ENCODE measurements at regions not wholly inside any gene's neighbourhood (a gene's known extent, or its start where the extent isn't known, plus 50 kb on each side); places are given as distances from the start of the nearest gene placed in this dataset.
"Not testable (repeated sequence)": the region's sequence is repeated elsewhere in the genome, so short reads cannot be mapped to it uniquely, and the experiment has no call there.

- Histone ChIP-seq H3K9me3 (replicated peaks) (no peaks in the 10 kb centered on the region), H3K27ac (no peak overlapping the region), H3K4me3 (no peak overlapping the region), H3K4me1 (replicated peaks) (no peaks in the 10 kb centered on the region), H3K36me3 (no peaks in the 10 kb centered on the region), H3K27me3 (replicated peaks) (no peaks in the 10 kb centered on the region)
- no peak for DNase-seq (ENCODE audit: low read depth in 1 of 2, low spot score in 2 of 2)
These were observed 57.8 kb downstream of the OR2B2 start for GRCh38 chr6:27854421-27854820.

DNA sequence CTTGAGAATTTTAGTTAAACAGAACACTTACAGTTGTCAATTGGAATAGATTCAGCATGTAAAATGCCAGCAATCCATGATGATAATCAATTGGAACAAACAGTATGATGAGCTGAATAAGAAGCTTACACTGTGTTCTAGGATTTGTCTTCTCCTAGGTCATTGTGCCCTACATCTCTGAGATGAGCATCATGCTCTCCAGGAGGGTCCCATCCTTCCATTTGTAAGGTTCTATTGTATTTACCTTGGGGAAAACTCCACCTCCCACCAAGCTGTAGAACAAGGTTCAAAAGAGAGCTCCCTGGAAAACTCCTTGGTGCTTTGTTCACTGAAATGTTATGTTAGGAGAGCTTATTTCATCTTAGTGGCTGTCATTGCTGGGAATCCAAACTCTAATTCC, 60.8 kb downstream of the OR2B2 start:
- no peak for DNase-seq (ENCODE audit: low read depth in 1 of 2, low spot score in 2 of 2)
- Histone ChIP-seq H3K27ac (no peak overlapping the region), H3K36me3 (no peaks in the 10 kb centered on the region), H3K4me3 (no peak overlapping the region), H3K4me1 (replicated peaks) (no peaks in the 10 kb centered on the region), H3K9me3 (replicated peaks) (no peaks in the 10 kb centered on the region), H3K27me3 (replicated peaks) (no peaks in the 10 kb centered on the region)

DNA sequence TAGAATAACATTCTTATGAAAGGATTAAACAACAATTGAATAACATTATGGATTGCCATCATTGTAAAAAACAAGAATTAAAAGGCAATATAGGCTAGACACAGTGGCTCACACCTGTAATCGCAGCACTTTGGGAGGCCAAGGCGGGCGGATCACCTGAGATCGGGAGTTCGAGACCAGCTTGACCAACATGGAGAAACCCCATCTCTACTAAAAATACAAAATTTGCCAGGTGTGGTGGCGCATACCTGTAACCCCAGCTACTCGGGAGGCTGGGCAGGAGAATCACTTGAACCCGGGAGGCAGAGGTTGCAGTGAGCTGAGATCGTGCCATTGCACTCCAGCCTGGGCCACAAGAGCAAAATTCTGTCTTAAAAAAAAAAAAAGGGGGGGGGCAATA, 63.2 kb downstream of the OR2B2 start:
- H3K4me3 ChIP-seq; H3K27me3 ChIP-seq (replicated peaks); H3K27ac ChIP-seq; H3K4me1 ChIP-seq (replicated peaks); H3K9me3 ChIP-seq (replicated peaks); H3K36me3 ChIP-seq; DNase-seq (ENCODE audit: low read depth in 1 of 2, low spot score in 2 of 2): not testable (repeated sequence)

DNA sequence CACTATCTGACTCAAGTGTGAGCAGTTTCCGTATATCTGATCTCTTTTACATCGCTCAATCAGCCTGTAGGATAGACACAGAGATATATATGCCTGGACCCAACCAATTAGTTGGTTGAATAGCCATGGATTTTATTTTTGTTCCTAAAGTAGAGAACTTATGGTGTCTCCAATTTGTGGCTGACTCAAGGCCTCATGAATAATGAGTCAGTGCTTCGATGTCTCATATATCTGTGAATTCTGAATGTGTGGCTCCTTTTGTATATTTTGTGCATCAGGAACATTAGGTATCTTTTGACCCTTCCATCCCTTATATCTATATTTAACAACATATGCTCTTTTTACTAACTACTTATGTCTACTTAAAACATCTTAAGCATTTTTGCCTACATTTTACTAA, 64.5 kb downstream of the OR2B2 start:
- no peak overlapping the region for H3K27ac ChIP-seq
- no peaks in the 10 kb centered on the region for H3K27me3 ChIP-seq (replicated peaks)
- no peaks in the 10 kb centered on the region for H3K4me1 ChIP-seq (replicated peaks)
- DNase-seq (ENCODE audit: low read depth in 1 of 2, low spot score in 2 of 2) = no peak
- no peak overlapping the region for H3K4me3 ChIP-seq
- no peaks in the 10 kb centered on the region for H3K9me3 ChIP-seq (replicated peaks)
- no peaks in the 10 kb centered on the region for H3K36me3 ChIP-seq

- no peak overlapping the region for H3K4me3 ChIP-seq
- peak overlapping the region; percentile 96 for H3K27ac ChIP-seq
- DNase-seq (ENCODE audit: low read depth in 1 of 2, low spot score in 2 of 2) = no peak
- peaks cover 11% of the 10 kb centered on the region for H3K4me1 ChIP-seq (replicated peaks)
- peaks cover 9% of the 10 kb centered on the region; the same call in 1 of the 2 replicates for H3K36me3 ChIP-seq
- no peaks in the 10 kb centered on the region for H3K27me3 ChIP-seq (replicated peaks)
- H3K9me3 ChIP-seq (replicated peaks) = no peaks in the 10 kb centered on the region
These were observed 71.6 kb downstream of the OR2B2 start for GRCh38 chr6:27840572-27840971.

GRCh38 chr6:27839626-27840475, 72.3 kb downstream of the OR2B2 start:
- H3K9me3 ChIP-seq (replicated peaks) = no peaks in the 10 kb centered on the region
- peaks cover 11% of the 10 kb centered on the region for H3K4me1 ChIP-seq (replicated peaks)
- peaks cover 9% of the 10 kb centered on the region; the same call in 1 of the 2 replicates for H3K36me3 ChIP-seq
- peak overlapping the region; percentile 53 for H3K4me3 ChIP-seq
- peak overlapping the region; percentile 96 for H3K27ac ChIP-seq
- H3K27me3 ChIP-seq (replicated peaks) = no peaks in the 10 kb centered on the region
- DNase-seq (ENCODE audit: low read depth in 1 of 2, low spot score in 2 of 2) = peak; percentile 82 to 87

- Histone ChIP-seq H3K27me3 (replicated peaks) (no peaks in the 10 kb centered on the region), H3K36me3 (peaks cover 9% of the 10 kb centered on the region; the same call in 1 of the 2 replicates), H3K4me1 (replicated peaks) (peaks cover 11% of the 10 kb centered on the region), H3K9me3 (replicated peaks) (no peaks in the 10 kb centered on the region), H3K27ac (peak overlapping the region; percentile 96), H3K4me3 (peak overlapping the region; percentile 53)
- peak in 1 of 2 experiments; percentile 69 for DNase-seq (ENCODE audit: low read depth in 1 of 2, low spot score in 2 of 2)
These were observed 73.1 kb downstream of the OR2B2 start for GRCh38 chr6:27838945-27839625.

DNA sequence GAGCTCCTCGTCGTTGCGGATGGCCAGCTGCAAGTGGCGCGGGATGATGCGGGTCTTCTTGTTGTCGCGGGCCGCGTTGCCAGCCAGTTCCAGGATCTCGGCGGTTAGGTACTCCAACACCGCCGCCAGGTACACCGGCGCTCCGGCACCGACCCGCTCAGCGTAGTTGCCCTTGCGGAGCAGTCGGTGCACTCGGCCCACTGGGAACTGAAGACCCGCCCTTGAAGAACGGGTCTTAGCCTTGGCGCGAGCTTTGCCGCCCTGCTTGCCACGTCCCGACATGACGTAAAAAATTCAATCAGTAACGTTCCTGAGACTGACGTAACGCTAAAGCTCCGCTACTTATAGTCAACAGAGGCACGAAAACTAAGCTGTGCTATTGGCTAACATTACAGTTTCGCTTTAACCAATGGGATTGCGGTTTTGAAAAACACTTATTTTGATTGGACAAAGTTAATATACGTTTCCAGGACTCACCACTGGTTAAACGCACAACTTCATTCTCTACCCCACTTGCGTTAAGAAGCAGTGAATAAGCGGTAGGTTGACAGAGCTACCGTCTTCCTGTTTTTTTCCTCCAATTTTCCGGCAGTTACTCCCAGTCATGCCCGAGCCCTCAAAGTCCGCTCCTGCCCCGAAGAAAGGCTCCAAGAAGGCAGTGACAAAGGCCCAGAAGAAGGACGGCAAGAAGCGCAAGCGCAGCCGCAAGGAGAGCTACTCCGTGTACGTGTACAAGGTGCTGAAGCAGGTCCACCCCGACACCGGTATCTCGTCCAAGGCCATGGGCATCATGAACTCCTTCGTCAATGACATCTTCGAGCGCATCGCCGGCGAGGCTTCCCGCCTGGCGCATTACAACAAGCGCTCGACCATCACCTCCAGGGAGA, 73.9 kb downstream of the OR2B2 start:
- H3K4me3 ChIP-seq = peak overlapping the region; percentile 53
- no peaks in the 10 kb centered on the region for H3K9me3 ChIP-seq (replicated peaks)
- peaks cover 11% of the 10 kb centered on the region for H3K4me1 ChIP-seq (replicated peaks)
- H3K27ac ChIP-seq = peak overlapping the region; percentile 96
- DNase-seq (ENCODE audit: low read depth in 1 of 2, low spot score in 2 of 2) = peak; percentile 92 to 95
- peaks cover 9% of the 10 kb centered on the region; the same call in 1 of the 2 replicates for H3K36me3 ChIP-seq
- H3K27me3 ChIP-seq (replicated peaks) = no peaks in the 10 kb centered on the region

DNA sequence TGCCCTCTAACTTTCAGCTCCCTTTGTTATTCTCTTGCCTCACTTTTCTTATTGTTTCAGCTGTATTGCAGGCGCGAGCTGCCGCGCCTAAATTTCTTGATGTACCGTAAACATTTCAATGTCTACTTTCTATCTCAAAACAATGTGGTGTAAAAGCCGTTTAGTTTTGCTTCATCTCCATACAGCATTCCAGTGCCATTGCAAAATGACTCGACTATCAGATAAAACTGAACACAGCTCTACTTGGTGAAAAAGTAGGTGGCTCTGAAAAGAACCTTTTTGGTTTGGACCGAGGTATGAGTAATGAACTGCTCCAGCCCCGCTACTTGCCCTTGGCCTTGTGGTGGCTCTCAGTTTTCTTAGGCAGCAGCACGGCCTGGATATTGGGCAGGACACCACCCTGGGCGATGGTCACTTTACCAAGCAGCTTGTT, 74.6 kb downstream of the OR2B2 start:
- Histone ChIP-seq H3K9me3 (replicated peaks) (no peaks in the 10 kb centered on the region), H3K27me3 (replicated peaks) (no peaks in the 10 kb centered on the region), H3K36me3 (peaks cover 9% of the 10 kb centered on the region; the same call in 1 of the 2 replicates), H3K27ac (peak overlapping the region; percentile 96), H3K4me1 (replicated peaks) (peaks cover 11% of the 10 kb centered on the region), H3K4me3 (peak overlapping the region; percentile 53)
- DNase-seq (ENCODE audit: low read depth in 1 of 2, low spot score in 2 of 2) = peak in 1 of 2 experiments; percentile 74

- Histone ChIP-seq H3K4me3 (peak overlapping the region; percentile 53), H3K27me3 (replicated peaks) (no peaks in the 10 kb centered on the region), H3K27ac (peak overlapping the region; percentile 96), H3K4me1 (replicated peaks) (peaks cover 11% of the 10 kb centered on the region), H3K9me3 (replicated peaks) (no peaks in the 10 kb centered on the region), H3K36me3 (peaks cover 9% of the 10 kb centered on the region; the same call in 1 of the 2 replicates)
- DNase-seq (ENCODE audit: low read depth in 1 of 2, low spot score in 2 of 2) = peak; percentile 74 to 86
These were observed 75.2 kb downstream of the OR2B2 start for GRCh38 chr6:27836783-27837624.

GRCh38 chr6:27836141-27836782, 75.9 kb downstream of the OR2B2 start:
- DNase-seq (ENCODE audit: low read depth in 1 of 2, low spot score in 2 of 2) = no peak
- Histone ChIP-seq H3K4me3 (peak overlapping the region; percentile 53), H3K27ac (peak overlapping the region; percentile 96), H3K4me1 (replicated peaks) (peaks cover 15% of the 10 kb centered on the region), H3K9me3 (replicated peaks) (no peaks in the 10 kb centered on the region), H3K36me3 (peaks cover 9% of the 10 kb centered on the region; the same call in 1 of the 2 replicates), H3K27me3 (replicated peaks) (no peaks in the 10 kb centered on the region)

- no peak overlapping the region for H3K4me3 ChIP-seq
- H3K27ac ChIP-seq = no peak overlapping the region
- DNase-seq (ENCODE audit: low read depth in 1 of 2, low spot score in 2 of 2) = no peak
These were observed 77.2 kb downstream of the OR2B2 start for GRCh38 chr6:27834879-27835549.

More at GRCh38 chr6:27834879-27835549, 77.2 kb downstream of the OR2B2 start:
- H3K9me3 ChIP-seq (replicated peaks) = no peaks in the 10 kb centered on the region
- H3K27me3 ChIP-seq (replicated peaks) = no peaks in the 10 kb centered on the region
- peaks cover 9% of the 10 kb centered on the region; the same call in 1 of the 2 replicates for H3K36me3 ChIP-seq
- peaks cover 16% of the 10 kb centered on the region for H3K4me1 ChIP-seq (replicated peaks)
